GM23338 (cell line): ENCODE measurements at regions not wholly inside any gene's neighbourhood (a gene's known extent, or its start where the extent isn't known, plus 50 kb on each side); places are given as distances from the start of the nearest gene placed in this dataset.

Experiments used
- ATAC-seq: fragments of 200-7000 bp; cut with Tn5 transposase; 3 replicates; pipeline ENCODE4 v1.9.1; 2020
- DNase-seq: peaks from one replicate; pipeline ENCODE4 v3.0.0-alpha.2; 2015; ENCODE audit warnings: low spot score
- H2AFZ ChIP-seq: fragments of 200-600 bp; sonication (generic); 2 replicates; pipeline ENCODE4 v1.8.0; 2016; ENCODE audit warnings: antibody characterized with exemption, mild to moderate bottlenecking, moderate library complexity
- H3F3A ChIP-seq: fragments of 200-600 bp; sonication (generic); replicated peaks from 2 replicates; pipeline ENCODE4 v1.8.0; 2017; ENCODE audit warnings: antibody characterized with exemption, mixed run types, low read depth
- H3K27ac ChIP-seq: fragments of 200-600 bp; sonication (generic); 2 replicates; pipeline ENCODE4 v1.6.1; 2016; ENCODE audit warnings: low read depth
- H3K27me3 ChIP-seq: fragments of 200-600 bp; sonication (generic); 2 replicates; pipeline ENCODE4 v1.8.0; 2016; ENCODE audit warnings: mild to moderate bottlenecking, mixed run types, moderate library complexity; ENCODE audit not compliant: insufficient read depth
- H3K36me3 ChIP-seq: fragments of 200-600 bp; sonication (generic); 2 replicates; pipeline ENCODE4 v1.8.0; 2016; ENCODE audit warnings: mild to moderate bottlenecking; ENCODE audit not compliant: insufficient read depth
- H3K4me1 ChIP-seq: fragments of 200-600 bp; sonication (generic); 2 replicates; pipeline ENCODE4 v1.8.0; 2016; ENCODE audit warnings: mild to moderate bottlenecking, moderate library complexity; ENCODE audit not compliant: insufficient read depth
- H3K4me2 ChIP-seq: fragments of 200-600 bp; sonication (generic); 2 replicates; pipeline ENCODE4 v1.7.1; 2017; ENCODE audit warnings: mixed run types
- H3K4me3 ChIP-seq: fragments of 200-600 bp; sonication (generic); 2 replicates; pipeline ENCODE4 v1.6.1; 2016; ENCODE audit warnings: mixed run types
- H3K79me2 ChIP-seq: fragments of 200-600 bp; sonication (generic); replicated peaks from 2 replicates; pipeline ENCODE4 v1.8.0; 2017; ENCODE audit warnings: mild to moderate bottlenecking; ENCODE audit not compliant: insufficient read depth
- H3K9me2 ChIP-seq: fragments of 200-600 bp; sonication (generic); 2 replicates; pipeline ENCODE4 v1.8.0; 2017; ENCODE audit not compliant: insufficient read depth
- H4K20me1 ChIP-seq: fragments of 200-600 bp; sonication (generic); replicated peaks from 2 replicates; pipeline ENCODE4 v1.8.0; 2017; ENCODE audit warnings: mild to moderate bottlenecking; ENCODE audit not compliant: insufficient read depth
- H3K27ac Mint-ChIP-seq: 2 replicates; pipeline ENCODE4 v1.8.0; 2020; ENCODE audit warnings: inconsistent platforms, mild to moderate bottlenecking, moderate library complexity, mixed read lengths
- H3K27me3 Mint-ChIP-seq: 3 replicates; pipeline ENCODE4 v1.8.0; 2022; ENCODE audit warnings: low read depth, mild to moderate bottlenecking, moderate library complexity, mixed read lengths, inconsistent platforms; ENCODE audit not compliant: insufficient read depth, poor library complexity
- H3K36me3 Mint-ChIP-seq: 3 replicates; pipeline ENCODE4 v1.8.0; 2021; ENCODE audit warnings: low read depth, mild to moderate bottlenecking, inconsistent platforms, moderate library complexity, mixed read lengths
- H3K4me1 Mint-ChIP-seq: 3 replicates; pipeline ENCODE4 v1.8.0; 2020; ENCODE audit warnings: mild to moderate bottlenecking, inconsistent platforms, mixed read lengths
- H3K4me3 Mint-ChIP-seq: 3 replicates; pipeline ENCODE4 v1.8.0; 2021; ENCODE audit warnings: moderate library complexity, mild to moderate bottlenecking, inconsistent platforms, mixed read lengths
- H3K9me3 Mint-ChIP-seq: 3 replicates; pipeline ENCODE4 v1.8.0; 2020; ENCODE audit warnings: moderate library complexity, mild to moderate bottlenecking, inconsistent platforms, mixed read lengths
- CREB1 ChIP-seq: fragments of 250-450 bp; sonication (Bioruptor Pico); IDR thresholded peaks from 2 replicates; pipeline ENCODE4 v1.5.0; 2020; ENCODE audit warnings: low read depth, mild to moderate bottlenecking, moderate library complexity
- EZH2 ChIP-seq: fragments of 200-600 bp; sonication (generic); IDR thresholded peaks from one replicate; pipeline ENCODE4 v1.8.0; 2017; ENCODE audit warnings: antibody characterized with exemption, mild to moderate bottlenecking, low read depth; ENCODE audit not compliant: unreplicated experiment
- EZH2phosphoT487 ChIP-seq: fragments of 200-600 bp; sonication (generic); IDR thresholded peaks from one replicate; pipeline ENCODE4 v1.8.1; 2018; ENCODE audit warnings: antibody characterized with exemption; ENCODE audit not compliant: unreplicated experiment
- JUNB ChIP-seq: IDR thresholded peaks from one replicate; pipeline ENCODE4 v1.6.1; 2016; ENCODE audit warnings: antibody characterized with exemption; ENCODE audit not compliant: unreplicated experiment
- NANOG ChIP-seq: IDR thresholded peaks from 2 replicates; pipeline ENCODE4 v1.6.1; 2016; ENCODE audit warnings: antibody characterized with exemption, borderline replicate concordance
- POLR2AphosphoS5 ChIP-seq: IDR thresholded peaks from 2 replicates; pipeline ENCODE4 v1.6.1; 2016; ENCODE audit warnings: antibody characterized with exemption, low read depth
- STAT1 ChIP-seq: IDR thresholded peaks from one replicate; pipeline ENCODE4 v1.6.1; 2016; ENCODE audit warnings: antibody characterized with exemption; ENCODE audit not compliant: unreplicated experiment
- ZNF114 ChIP-seq: fragments of 250-450 bp; sonication (Bioruptor Pico); IDR thresholded peaks from 2 replicates; pipeline ENCODE4 v1.5.0; 2020; ENCODE audit warnings: mild to moderate bottlenecking, moderate library complexity
- ZNF331 ChIP-seq: fragments of 250-450 bp; sonication (Bioruptor Pico); IDR thresholded peaks from 2 replicates; pipeline ENCODE4 v1.5.0; 2020; ENCODE audit warnings: low read depth, mild to moderate bottlenecking, moderate library complexity
- TF ChIP-seq, protein P1 (sequence below): IDR thresholded peaks from 2 replicates; pipeline ENCODE4 v1.6.1; 2016; ENCODE audit warnings: antibody characterized with exemption
- TF ChIP-seq, protein P2 (sequence below): IDR thresholded peaks from one replicate; pipeline ENCODE4 v1.6.1; 2018; ENCODE audit warnings: antibody characterized with exemption; ENCODE audit not compliant: unreplicated experiment
- TF ChIP-seq, protein P3 (sequence below): fragments of 250-450 bp; sonication (Bioruptor Pico); IDR thresholded peaks from 2 replicates; pipeline ENCODE4 v1.5.0; 2020; ENCODE audit warnings: mild to moderate bottlenecking, moderate library complexity
- TF ChIP-seq, protein P4 (sequence below), 2 experiments: fragments of 200-600 bp in 1 of 2; sonication (generic) in 1 of 2; conservative IDR thresholded peaks; 2 replicates each; pipeline versions ENCODE4 v1.5.1 to v1.6.1; 2016 to 2017; ENCODE audit warnings: antibody characterized with exemption in 2 of 2, low read depth in 2 of 2, mild to moderate bottlenecking in 2 of 2, moderate library complexity in 1 of 2

DNA sequence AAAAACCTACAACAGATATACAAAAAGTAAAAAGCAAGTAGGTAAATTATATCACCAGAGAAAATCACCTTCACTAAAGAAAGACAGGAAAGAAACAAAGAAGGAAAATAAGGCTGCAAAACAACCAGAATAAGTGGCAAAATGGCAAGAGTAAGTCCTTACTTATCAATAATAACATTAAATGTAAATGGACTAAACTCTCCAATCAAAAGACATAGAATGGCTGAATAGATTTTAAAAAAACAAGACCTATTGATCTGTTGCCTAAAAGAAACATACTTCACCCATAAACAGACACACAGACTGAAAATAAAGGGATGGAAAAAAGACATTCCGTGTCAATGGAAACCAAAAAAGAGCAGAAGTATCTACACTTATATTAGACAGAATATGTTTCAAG, 695.7 kb upstream of the FAT3 start:
- Histone ChIP-seq H2AFZ (no peak overlapping the region), H3K27ac (no peak overlapping the region), H3K79me2 (no peaks in the 10 kb centered on the region), H3K36me3 (no peaks in the 10 kb centered on the region), H3K27me3 (no peaks in the 10 kb centered on the region), H3K4me3 (no peak overlapping the region), H3K4me2 (no peak overlapping the region), H4K20me1 (no peaks in the 10 kb centered on the region), H3K9me2 (no peaks in the 10 kb centered on the region), H3F3A (no peaks in the 10 kb centered on the region), H3K4me1 (no peaks in the 10 kb centered on the region)
- Mint-ChIP-seq H3K4me3 (no peak overlapping the region), H3K27ac (no peak overlapping the region), H3K27me3 (no peaks in the 10 kb centered on the region), H3K4me1 (peaks cover 8% of the 10 kb centered on the region; the same call in 2 of the 3 replicates), H3K36me3 (peaks cover 7% of the 10 kb centered on the region; the same call in 2 of the 3 replicates), H3K9me3 (peaks cover 18% of the 10 kb centered on the region)
- DNase-seq, result no peak
- TF ChIP-seq, protein P1, sequence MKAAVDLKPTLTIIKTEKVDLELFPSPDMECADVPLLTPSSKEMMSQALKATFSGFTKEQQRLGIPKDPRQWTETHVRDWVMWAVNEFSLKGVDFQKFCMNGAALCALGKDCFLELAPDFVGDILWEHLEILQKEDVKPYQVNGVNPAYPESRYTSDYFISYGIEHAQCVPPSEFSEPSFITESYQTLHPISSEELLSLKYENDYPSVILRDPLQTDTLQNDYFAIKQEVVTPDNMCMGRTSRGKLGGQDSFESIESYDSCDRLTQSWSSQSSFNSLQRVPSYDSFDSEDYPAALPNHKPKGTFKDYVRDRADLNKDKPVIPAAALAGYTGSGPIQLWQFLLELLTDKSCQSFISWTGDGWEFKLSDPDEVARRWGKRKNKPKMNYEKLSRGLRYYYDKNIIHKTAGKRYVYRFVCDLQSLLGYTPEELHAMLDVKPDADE, result no peak
- TF ChIP-seq EZH2phosphoT487 (no peak), EZH2 (no peak), NANOG (no peak), ZNF114 (no peak), ZNF331 (CRISPR knock-in tag) (no peak), STAT1 (no peak), POLR2AphosphoS5 (no peak), CREB1 (CRISPR knock-in tag) (no peak), JUNB (no peak)
- TF ChIP-seq, protein P2, sequence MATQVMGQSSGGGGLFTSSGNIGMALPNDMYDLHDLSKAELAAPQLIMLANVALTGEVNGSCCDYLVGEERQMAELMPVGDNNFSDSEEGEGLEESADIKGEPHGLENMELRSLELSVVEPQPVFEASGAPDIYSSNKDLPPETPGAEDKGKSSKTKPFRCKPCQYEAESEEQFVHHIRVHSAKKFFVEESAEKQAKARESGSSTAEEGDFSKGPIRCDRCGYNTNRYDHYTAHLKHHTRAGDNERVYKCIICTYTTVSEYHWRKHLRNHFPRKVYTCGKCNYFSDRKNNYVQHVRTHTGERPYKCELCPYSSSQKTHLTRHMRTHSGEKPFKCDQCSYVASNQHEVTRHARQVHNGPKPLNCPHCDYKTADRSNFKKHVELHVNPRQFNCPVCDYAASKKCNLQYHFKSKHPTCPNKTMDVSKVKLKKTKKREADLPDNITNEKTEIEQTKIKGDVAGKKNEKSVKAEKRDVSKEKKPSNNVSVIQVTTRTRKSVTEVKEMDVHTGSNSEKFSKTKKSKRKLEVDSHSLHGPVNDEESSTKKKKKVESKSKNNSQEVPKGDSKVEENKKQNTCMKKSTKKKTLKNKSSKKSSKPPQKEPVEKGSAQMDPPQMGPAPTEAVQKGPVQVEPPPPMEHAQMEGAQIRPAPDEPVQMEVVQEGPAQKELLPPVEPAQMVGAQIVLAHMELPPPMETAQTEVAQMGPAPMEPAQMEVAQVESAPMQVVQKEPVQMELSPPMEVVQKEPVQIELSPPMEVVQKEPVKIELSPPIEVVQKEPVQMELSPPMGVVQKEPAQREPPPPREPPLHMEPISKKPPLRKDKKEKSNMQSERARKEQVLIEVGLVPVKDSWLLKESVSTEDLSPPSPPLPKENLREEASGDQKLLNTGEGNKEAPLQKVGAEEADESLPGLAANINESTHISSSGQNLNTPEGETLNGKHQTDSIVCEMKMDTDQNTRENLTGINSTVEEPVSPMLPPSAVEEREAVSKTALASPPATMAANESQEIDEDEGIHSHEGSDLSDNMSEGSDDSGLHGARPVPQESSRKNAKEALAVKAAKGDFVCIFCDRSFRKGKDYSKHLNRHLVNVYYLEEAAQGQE, result no peak
- TF ChIP-seq, protein P3, sequence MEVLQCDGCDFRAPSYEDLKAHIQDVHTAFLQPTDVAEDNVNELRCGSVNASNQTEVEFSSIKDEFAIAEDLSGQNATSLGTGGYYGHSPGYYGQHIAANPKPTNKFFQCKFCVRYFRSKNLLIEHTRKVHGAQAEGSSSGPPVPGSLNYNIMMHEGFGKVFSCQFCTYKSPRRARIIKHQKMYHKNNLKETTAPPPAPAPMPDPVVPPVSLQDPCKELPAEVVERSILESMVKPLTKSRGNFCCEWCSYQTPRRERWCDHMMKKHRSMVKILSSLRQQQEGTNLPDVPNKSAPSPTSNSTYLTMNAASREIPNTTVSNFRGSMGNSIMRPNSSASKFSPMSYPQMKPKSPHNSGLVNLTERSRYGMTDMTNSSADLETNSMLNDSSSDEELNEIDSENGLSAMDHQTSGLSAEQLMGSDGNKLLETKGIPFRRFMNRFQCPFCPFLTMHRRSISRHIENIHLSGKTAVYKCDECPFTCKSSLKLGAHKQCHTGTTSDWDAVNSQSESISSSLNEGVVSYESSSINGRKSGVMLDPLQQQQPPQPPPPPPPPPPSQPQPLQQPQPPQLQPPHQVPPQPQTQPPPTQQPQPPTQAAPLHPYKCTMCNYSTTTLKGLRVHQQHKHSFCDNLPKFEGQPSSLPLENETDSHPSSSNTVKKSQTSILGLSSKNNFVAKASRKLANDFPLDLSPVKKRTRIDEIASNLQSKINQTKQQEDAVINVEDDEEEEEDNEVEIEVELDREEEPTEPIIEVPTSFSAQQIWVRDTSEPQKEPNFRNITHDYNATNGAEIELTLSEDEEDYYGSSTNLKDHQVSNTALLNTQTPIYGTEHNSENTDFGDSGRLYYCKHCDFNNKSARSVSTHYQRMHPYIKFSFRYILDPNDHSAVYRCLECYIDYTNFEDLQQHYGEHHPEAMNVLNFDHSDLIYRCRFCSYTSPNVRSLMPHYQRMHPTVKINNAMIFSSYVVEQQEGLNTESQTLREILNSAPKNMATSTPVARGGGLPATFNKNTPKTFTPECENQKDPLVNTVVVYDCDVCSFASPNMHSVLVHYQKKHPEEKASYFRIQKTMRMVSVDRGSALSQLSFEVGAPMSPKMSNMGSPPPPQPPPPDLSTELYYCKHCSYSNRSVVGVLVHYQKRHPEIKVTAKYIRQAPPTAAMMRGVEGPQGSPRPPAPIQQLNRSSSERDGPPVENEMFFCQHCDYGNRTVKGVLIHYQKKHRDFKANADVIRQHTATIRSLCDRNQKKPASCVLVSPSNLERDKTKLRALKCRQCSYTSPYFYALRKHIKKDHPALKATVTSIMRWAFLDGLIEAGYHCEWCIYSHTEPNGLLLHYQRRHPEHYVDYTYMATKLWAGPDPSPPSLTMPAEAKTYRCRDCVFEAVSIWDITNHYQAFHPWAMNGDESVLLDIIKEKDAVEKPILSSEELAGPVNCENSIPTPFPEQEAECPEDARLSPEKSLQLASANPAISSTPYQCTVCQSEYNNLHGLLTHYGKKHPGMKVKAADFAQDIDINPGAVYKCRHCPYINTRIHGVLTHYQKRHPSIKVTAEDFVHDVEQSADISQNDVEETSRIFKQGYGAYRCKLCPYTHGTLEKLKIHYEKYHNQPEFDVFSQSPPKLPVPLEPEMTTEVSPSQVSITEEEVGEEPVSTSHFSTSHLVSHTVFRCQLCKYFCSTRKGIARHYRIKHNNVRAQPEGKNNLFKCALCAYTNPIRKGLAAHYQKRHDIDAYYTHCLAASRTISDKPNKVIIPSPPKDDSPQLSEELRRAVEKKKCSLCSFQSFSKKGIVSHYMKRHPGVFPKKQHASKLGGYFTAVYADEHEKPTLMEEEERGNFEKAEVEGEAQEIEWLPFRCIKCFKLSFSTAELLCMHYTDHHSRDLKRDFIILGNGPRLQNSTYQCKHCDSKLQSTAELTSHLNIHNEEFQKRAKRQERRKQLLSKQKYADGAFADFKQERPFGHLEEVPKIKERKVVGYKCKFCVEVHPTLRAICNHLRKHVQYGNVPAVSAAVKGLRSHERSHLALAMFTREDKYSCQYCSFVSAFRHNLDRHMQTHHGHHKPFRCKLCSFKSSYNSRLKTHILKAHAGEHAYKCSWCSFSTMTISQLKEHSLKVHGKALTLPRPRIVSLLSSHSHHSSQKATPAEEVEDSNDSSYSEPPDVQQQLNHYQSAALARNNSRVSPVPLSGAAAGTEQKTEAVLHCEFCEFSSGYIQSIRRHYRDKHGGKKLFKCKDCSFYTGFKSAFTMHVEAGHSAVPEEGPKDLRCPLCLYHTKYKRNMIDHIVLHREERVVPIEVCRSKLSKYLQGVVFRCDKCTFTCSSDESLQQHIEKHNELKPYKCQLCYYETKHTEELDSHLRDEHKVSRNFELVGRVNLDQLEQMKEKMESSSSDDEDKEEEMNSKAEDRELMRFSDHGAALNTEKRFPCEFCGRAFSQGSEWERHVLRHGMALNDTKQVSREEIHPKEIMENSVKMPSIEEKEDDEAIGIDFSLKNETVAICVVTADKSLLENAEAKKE (CRISPR knock-in tag), result no peak
- TF ChIP-seq, protein P4, sequence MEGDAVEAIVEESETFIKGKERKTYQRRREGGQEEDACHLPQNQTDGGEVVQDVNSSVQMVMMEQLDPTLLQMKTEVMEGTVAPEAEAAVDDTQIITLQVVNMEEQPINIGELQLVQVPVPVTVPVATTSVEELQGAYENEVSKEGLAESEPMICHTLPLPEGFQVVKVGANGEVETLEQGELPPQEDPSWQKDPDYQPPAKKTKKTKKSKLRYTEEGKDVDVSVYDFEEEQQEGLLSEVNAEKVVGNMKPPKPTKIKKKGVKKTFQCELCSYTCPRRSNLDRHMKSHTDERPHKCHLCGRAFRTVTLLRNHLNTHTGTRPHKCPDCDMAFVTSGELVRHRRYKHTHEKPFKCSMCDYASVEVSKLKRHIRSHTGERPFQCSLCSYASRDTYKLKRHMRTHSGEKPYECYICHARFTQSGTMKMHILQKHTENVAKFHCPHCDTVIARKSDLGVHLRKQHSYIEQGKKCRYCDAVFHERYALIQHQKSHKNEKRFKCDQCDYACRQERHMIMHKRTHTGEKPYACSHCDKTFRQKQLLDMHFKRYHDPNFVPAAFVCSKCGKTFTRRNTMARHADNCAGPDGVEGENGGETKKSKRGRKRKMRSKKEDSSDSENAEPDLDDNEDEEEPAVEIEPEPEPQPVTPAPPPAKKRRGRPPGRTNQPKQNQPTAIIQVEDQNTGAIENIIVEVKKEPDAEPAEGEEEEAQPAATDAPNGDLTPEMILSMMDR (conservative IDR thresholded peaks at IDR 0.05; ENCODE audit: low read depth in 2 of 2), result no peak
- ATAC-seq, result no peak
